KMS-11 (cell line): ENCODE measurements at regions not wholly inside any gene's neighbourhood (a gene's known extent, or its start where the extent isn't known, plus 50 kb on each side); places are given as distances from the start of the nearest gene placed in this dataset.

ENCODE experiments used
- H2AFZ ChIP-seq: fragments of 200-600 bp; sonication (generic); 2 replicates; pipeline ENCODE4 v1.6.1; 2016; ENCODE audit warnings: antibody characterized with exemption, mixed run types, low read depth
- H3K27ac ChIP-seq: fragments of 200-600 bp; sonication (generic); 2 replicates; pipeline ENCODE4 v1.6.1; 2016; ENCODE audit warnings: mild to moderate bottlenecking, mixed run types
- H3K27me3 ChIP-seq: fragments of 200-600 bp; sonication (generic); 2 replicates; pipeline ENCODE4 v1.6.1; 2017; ENCODE audit warnings: mild to moderate bottlenecking, low read depth, mixed run types, moderate library complexity; ENCODE audit not compliant: insufficient read depth
- H3K36me3 ChIP-seq: fragments of 200-600 bp; sonication (generic); 2 replicates; pipeline ENCODE4 v1.6.1; 2017; ENCODE audit warnings: mild to moderate bottlenecking, mixed run types; ENCODE audit not compliant: insufficient read depth
- H3K4me1 ChIP-seq: fragments of 200-600 bp; sonication (generic); 2 replicates; pipeline ENCODE4 v1.6.1; 2016; ENCODE audit warnings: mild to moderate bottlenecking, low read depth, mixed run types; ENCODE audit not compliant: poor library complexity, severe bottlenecking
- H3K4me2 ChIP-seq: fragments of 200-600 bp; sonication (generic); 2 replicates; pipeline ENCODE4 v1.7.0; 2016; ENCODE audit warnings: mild to moderate bottlenecking, mixed run types
- H3K4me3 ChIP-seq: fragments of 200-600 bp; sonication (generic); IDR thresholded peaks from 2 replicates; pipeline ENCODE4 v1.6.1; 2017; ENCODE audit warnings: low read depth, low read length, mixed read lengths; ENCODE audit not compliant: insufficient read depth
- H3K79me2 ChIP-seq: fragments of 200-600 bp; sonication (generic); 2 replicates; pipeline ENCODE4 v1.6.1; 2016; ENCODE audit warnings: low read depth, mixed run types; ENCODE audit not compliant: insufficient read depth
- H3K9ac ChIP-seq: fragments of 200-600 bp; sonication (generic); 2 replicates; pipeline ENCODE4 v1.6.1; 2016; ENCODE audit warnings: mild to moderate bottlenecking, mixed run types
- H4K20me1 ChIP-seq: fragments of 200-600 bp; sonication (generic); 2 replicates; pipeline ENCODE4 v1.6.1; 2016; ENCODE audit warnings: mild to moderate bottlenecking, mixed run types; ENCODE audit not compliant: insufficient read depth
- TF ChIP-seq, protein P1 (sequence below): fragments of 200-600 bp; sonication (generic); conservative IDR thresholded peaks from 2 replicates; pipeline ENCODE4 v1.6.1; 2017; ENCODE audit warnings: low read depth, mild to moderate bottlenecking, antibody characterized with exemption, low read length, moderate library complexity, mixed read lengths

DNA sequence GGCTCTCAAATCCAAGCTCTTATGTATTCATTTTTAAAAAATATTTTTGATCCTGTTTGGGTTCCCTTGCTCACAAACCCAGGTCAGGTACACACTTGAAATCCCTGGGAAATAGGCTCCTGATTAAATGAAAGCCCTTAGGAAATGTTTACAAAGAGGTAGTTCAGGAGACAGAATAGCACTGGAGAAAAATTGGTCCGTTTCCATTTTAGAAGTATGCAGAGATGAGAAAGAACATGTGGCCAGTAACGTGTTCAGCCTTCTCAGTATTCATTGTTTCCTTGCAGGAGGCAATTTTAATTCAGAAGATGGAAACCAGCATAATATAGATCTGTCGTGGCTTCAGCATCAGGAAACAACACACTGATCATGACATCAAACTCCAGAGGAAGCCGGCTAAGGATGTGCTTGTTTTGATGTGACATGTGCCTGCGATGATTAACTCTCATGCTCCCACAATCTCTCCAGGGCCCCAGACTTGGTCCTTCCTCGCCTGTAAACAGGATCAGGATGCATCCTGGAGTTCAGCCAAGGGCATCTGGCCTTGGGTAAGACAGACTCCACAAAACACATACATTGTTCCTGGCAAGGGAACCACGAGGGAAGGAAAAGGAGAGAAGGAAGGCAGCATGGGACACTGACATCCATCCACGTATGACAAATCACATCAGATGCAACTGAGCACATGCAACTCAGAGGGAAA lies 350.5 kb upstream of the THBS1 start:
- no peak overlapping the region for H3K4me3 ChIP-seq
- no peaks in the 10 kb centered on the region for H3K4me1 ChIP-seq
- no peaks in the 10 kb centered on the region for H3K79me2 ChIP-seq
- no peak overlapping the region for H3K9ac ChIP-seq
- no peaks in the 10 kb centered on the region for H3K27me3 ChIP-seq
- H3K36me3 ChIP-seq: no peaks in the 10 kb centered on the region
- no peak overlapping the region for H3K4me2 ChIP-seq
- H4K20me1 ChIP-seq: no peaks in the 10 kb centered on the region
- no peak overlapping the region for H3K27ac ChIP-seq
- TF ChIP-seq, protein P1, sequence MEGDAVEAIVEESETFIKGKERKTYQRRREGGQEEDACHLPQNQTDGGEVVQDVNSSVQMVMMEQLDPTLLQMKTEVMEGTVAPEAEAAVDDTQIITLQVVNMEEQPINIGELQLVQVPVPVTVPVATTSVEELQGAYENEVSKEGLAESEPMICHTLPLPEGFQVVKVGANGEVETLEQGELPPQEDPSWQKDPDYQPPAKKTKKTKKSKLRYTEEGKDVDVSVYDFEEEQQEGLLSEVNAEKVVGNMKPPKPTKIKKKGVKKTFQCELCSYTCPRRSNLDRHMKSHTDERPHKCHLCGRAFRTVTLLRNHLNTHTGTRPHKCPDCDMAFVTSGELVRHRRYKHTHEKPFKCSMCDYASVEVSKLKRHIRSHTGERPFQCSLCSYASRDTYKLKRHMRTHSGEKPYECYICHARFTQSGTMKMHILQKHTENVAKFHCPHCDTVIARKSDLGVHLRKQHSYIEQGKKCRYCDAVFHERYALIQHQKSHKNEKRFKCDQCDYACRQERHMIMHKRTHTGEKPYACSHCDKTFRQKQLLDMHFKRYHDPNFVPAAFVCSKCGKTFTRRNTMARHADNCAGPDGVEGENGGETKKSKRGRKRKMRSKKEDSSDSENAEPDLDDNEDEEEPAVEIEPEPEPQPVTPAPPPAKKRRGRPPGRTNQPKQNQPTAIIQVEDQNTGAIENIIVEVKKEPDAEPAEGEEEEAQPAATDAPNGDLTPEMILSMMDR: no peak
- no peak overlapping the region for H2AFZ ChIP-seq

GRCh38 chr15:39230908-39231285 lies 350.0 kb upstream of the THBS1 start:
- H4K20me1 ChIP-seq: no peaks in the 10 kb centered on the region
- H3K4me3 ChIP-seq: no peak overlapping the region
- H3K36me3 ChIP-seq: no peaks in the 10 kb centered on the region
- H2AFZ ChIP-seq: no peak overlapping the region
- H3K79me2 ChIP-seq: no peaks in the 10 kb centered on the region
- TF ChIP-seq, protein P1: no peak
- no peaks in the 10 kb centered on the region for H3K4me1 ChIP-seq
- no peaks in the 10 kb centered on the region for H3K27me3 ChIP-seq
- no peak overlapping the region for H3K27ac ChIP-seq
- H3K9ac ChIP-seq: no peak overlapping the region
- no peak overlapping the region for H3K4me2 ChIP-seq

DNA sequence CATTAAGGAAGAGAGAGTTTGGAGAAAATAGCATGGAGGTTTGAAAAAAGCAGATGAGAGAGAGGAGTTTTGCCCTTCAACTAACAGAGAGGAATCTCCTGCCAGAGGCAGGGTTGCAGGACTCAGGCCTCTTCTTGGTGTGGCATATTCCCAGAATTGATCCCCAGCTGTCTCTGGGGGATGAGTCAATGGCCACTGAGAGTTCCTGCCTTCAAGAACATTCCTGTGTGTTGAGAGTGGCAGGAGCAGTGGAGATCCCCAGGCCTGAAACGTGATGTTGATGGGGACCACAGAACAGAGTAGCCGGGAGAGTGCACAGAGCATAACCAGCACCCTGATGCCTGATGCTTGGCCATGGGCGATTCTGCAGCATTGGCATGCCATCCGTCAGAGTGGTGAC lies 348.4 kb upstream of the THBS1 start:
- no peak overlapping the region for H3K27ac ChIP-seq
- no peak overlapping the region for H3K4me3 ChIP-seq
- H4K20me1 ChIP-seq: no peaks in the 10 kb centered on the region
- no peaks in the 10 kb centered on the region for H3K36me3 ChIP-seq
- H2AFZ ChIP-seq: no peak overlapping the region
- no peaks in the 10 kb centered on the region for H3K79me2 ChIP-seq
- H3K27me3 ChIP-seq: no peaks in the 10 kb centered on the region
- no peak overlapping the region for H3K4me2 ChIP-seq
- TF ChIP-seq, protein P1: no peak
- no peaks in the 10 kb centered on the region for H3K4me1 ChIP-seq
- no peak overlapping the region for H3K9ac ChIP-seq

- TF ChIP-seq, protein P1: no peak
- Histone ChIP-seq H3K4me3 (no peak overlapping the region), H3K27me3 (no peaks in the 10 kb centered on the region), H3K79me2 (no peaks in the 10 kb centered on the region), H3K9ac (no peak overlapping the region), H4K20me1 (no peaks in the 10 kb centered on the region), H3K4me1 (no peaks in the 10 kb centered on the region), H3K27ac (no peak overlapping the region), H3K4me2 (no peak overlapping the region), H2AFZ (no peak overlapping the region), H3K36me3 (no peaks in the 10 kb centered on the region)
Observed at GRCh38 chr15:39235084-39235795, 345.6 kb upstream of the THBS1 start.
